ENCODE measurements at regions not wholly inside any gene's neighbourhood (a gene's known extent, or its start where the extent isn't known, plus 50 kb on each side); places are given as distances from the start of the nearest gene placed in this dataset.

DNA sequence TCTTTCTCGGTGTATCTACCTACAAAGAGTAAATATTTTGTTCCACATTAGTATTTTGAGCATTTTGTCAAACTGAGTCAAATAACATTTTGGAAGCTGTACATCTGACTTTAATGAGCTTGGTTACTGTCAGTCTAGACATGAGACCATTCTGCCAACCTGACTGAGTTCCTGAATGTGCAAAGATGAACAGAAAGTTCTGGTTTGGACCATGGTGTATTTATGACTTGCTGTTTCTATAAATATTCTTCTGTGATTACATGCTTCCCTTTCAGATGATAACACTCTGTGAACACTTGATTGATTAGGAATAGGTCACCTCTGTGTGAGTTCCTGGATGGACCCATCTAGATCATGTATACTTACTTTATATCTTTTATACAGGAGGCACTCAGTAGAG, 827.8 kb downstream of the VRK1 start:
- H3K18ac ChIP-seq (ENCODE audit: low read length): no peak overlapping the region
- no peak overlapping the region for H2AK5ac ChIP-seq (ENCODE audit: low read length)
- H2BK12ac ChIP-seq (ENCODE audit: low read length): no peak overlapping the region
- DNase-seq: no peak
- no peak overlapping the region for H2AFZ ChIP-seq (ENCODE audit: insufficient read depth, low read length, poor library complexity)
- no peaks in the 10 kb centered on the region for H3K79me1 ChIP-seq (ENCODE audit: low read length)
- H3K9me3 ChIP-seq (ENCODE audit: insufficient read depth, low read depth, low read length): no peaks in the 10 kb centered on the region
- no peak overlapping the region for H3K9ac ChIP-seq (ENCODE audit: low read length)
- H3K4me3 ChIP-seq (ENCODE audit: low read depth, low read length): no peak overlapping the region
- H3K14ac ChIP-seq (ENCODE audit: low read length): no peak overlapping the region
- no peaks in the 10 kb centered on the region for H3K79me2 ChIP-seq (ENCODE audit: control insufficient read depth, insufficient read depth, low read length, poor library complexity)
- no peak overlapping the region for H4K8ac ChIP-seq (ENCODE audit: low read depth, low read length)
- no peak overlapping the region for H4K12ac ChIP-seq (ENCODE audit: low read depth, low read length)
- H3K27ac ChIP-seq (ENCODE audit: low read depth, low read length): no peak overlapping the region
- H4K91ac ChIP-seq (ENCODE audit: low read depth, low read length): no peak overlapping the region
- no CpG with 5 or more reads among the region's 1 CpG for WGBS (ENCODE audit: extremely low coverage, insufficient coverage, insufficient read length)
- H2BK120ac ChIP-seq (ENCODE audit: insufficient read depth, low read length, poor library complexity): no peak overlapping the region
- no peak overlapping the region for H3K23ac ChIP-seq (ENCODE audit: low read length)
- H3K4ac ChIP-seq (ENCODE audit: low read depth, low read length): no peak overlapping the region
- H3K4me2 ChIP-seq (ENCODE audit: low read length): no peak overlapping the region
- no peaks in the 10 kb centered on the region for H3K27me3 ChIP-seq (ENCODE audit: insufficient read depth, low read length)
- H2BK5ac ChIP-seq (ENCODE audit: low read depth, low read length, poor library complexity): no peak overlapping the region
- no peaks in the 10 kb centered on the region for H3K4me1 ChIP-seq (ENCODE audit: control insufficient read depth in 1 of 2, insufficient read depth in 2 of 2, low read length in 2 of 2)
- H3K36me3 ChIP-seq (ENCODE audit: control insufficient read depth in 1 of 2, insufficient read depth in 2 of 2, low read length in 2 of 2): no peaks in the 10 kb centered on the region

DNA sequence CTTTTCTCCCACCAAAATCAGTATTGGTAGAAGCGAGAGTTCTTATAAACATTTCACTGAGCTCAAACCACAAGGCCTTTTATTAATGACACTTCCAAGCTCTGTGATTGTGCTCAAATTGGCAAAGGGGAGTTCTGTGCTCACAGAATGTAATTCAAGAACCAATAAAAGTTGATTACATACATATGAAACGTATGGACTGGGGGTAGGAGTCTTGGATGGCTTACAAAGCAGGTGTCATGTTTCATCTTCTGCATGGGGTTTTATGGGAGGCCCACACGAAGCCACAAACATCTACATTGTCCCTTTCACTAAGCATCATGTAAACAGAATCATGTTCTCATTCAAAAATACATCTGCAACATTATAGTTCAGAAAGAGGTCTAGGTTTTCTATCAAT, 828.3 kb downstream of the VRK1 start:
- H3K79me1 ChIP-seq (ENCODE audit: low read length): no peaks in the 10 kb centered on the region

DNA sequence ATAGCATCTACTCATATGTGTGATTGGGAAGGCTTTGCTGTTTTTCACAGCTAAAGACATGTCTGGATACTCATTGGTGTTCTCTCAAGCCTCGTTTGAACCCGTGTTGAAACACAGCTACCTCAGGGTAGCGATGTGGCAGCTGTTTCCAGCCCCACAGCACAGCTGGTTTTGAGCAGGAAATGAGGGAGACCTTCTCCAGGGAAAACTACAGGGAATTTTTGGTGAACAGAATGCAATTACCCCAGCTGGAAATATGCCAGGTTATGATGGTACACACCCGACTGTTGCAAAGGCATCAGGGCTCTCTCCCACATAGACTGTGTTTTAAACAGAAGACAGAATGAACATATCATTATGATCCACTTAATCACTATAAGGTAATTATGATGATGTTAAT, 828.9 kb downstream of the VRK1 start:
- Histone ChIP-seq H3K23ac (ENCODE audit: low read length) (no peak overlapping the region), H3K27me3 (ENCODE audit: insufficient read depth, low read length) (no peaks in the 10 kb centered on the region), H3K4ac (ENCODE audit: low read depth, low read length) (no peak overlapping the region), H2BK120ac (ENCODE audit: insufficient read depth, low read length, poor library complexity) (no peak overlapping the region), H3K79me2 (ENCODE audit: control insufficient read depth, insufficient read depth, low read length, poor library complexity) (no peaks in the 10 kb centered on the region), H3K4me2 (ENCODE audit: low read length) (no peak overlapping the region), H3K9me3 (ENCODE audit: insufficient read depth, low read depth, low read length) (no peaks in the 10 kb centered on the region), H2AFZ (ENCODE audit: insufficient read depth, low read length, poor library complexity) (no peak overlapping the region), H4K12ac (ENCODE audit: low read depth, low read length) (no peak overlapping the region), H3K27ac (ENCODE audit: low read depth, low read length) (no peak overlapping the region), H3K4me1 (ENCODE audit: control insufficient read depth in 1 of 2, insufficient read depth in 2 of 2, low read length in 2 of 2) (no peaks in the 10 kb centered on the region), H3K4me3 (ENCODE audit: low read depth, low read length) (no peak overlapping the region), H3K9ac (ENCODE audit: low read length) (no peak overlapping the region), H3K36me3 (ENCODE audit: control insufficient read depth in 1 of 2, insufficient read depth in 2 of 2, low read length in 2 of 2) (no peaks in the 10 kb centered on the region), H3K18ac (ENCODE audit: low read length) (no peak overlapping the region), H2BK12ac (ENCODE audit: low read length) (no peak overlapping the region), H4K8ac (ENCODE audit: low read depth, low read length) (no peak overlapping the region), H2AK5ac (ENCODE audit: low read length) (no peak overlapping the region), H3K14ac (ENCODE audit: low read length) (no peak overlapping the region), H3K79me1 (ENCODE audit: low read length) (no peaks in the 10 kb centered on the region), H2BK5ac (ENCODE audit: low read depth, low read length, poor library complexity) (no peak overlapping the region), H4K91ac (ENCODE audit: low read depth, low read length) (no peak overlapping the region)
- no peak for DNase-seq
- WGBS (ENCODE audit: extremely low coverage, insufficient coverage, insufficient read length): no CpG with 5 or more reads among the region's 4 CpGs

More for the DNA sequence above, 828.3 kb downstream of the VRK1 start:
- H3K36me3 ChIP-seq (ENCODE audit: control insufficient read depth in 1 of 2, insufficient read depth in 2 of 2, low read length in 2 of 2): no peaks in the 10 kb centered on the region
- no peak overlapping the region for H3K18ac ChIP-seq (ENCODE audit: low read length)
- H3K23ac ChIP-seq (ENCODE audit: low read length): no peak overlapping the region
- no peak overlapping the region for H2AK5ac ChIP-seq (ENCODE audit: low read length)
- no peak overlapping the region for H2AFZ ChIP-seq (ENCODE audit: insufficient read depth, low read length, poor library complexity)
- H4K91ac ChIP-seq (ENCODE audit: low read depth, low read length): no peak overlapping the region
- no peaks in the 10 kb centered on the region for H3K27me3 ChIP-seq (ENCODE audit: insufficient read depth, low read length)
- no CpG with 5 or more reads among the region's 3 CpGs for WGBS (ENCODE audit: extremely low coverage, insufficient coverage, insufficient read length)
- no peak overlapping the region for H4K12ac ChIP-seq (ENCODE audit: low read depth, low read length)
- no peak overlapping the region for H3K14ac ChIP-seq (ENCODE audit: low read length)
- H3K9ac ChIP-seq (ENCODE audit: low read length): no peak overlapping the region
- no peak overlapping the region for H2BK120ac ChIP-seq (ENCODE audit: insufficient read depth, low read length, poor library complexity)
- no peak overlapping the region for H3K4me2 ChIP-seq (ENCODE audit: low read length)
- no peak overlapping the region for H3K4ac ChIP-seq (ENCODE audit: low read depth, low read length)
- H3K9me3 ChIP-seq (ENCODE audit: insufficient read depth, low read depth, low read length): no peaks in the 10 kb centered on the region
- H2BK12ac ChIP-seq (ENCODE audit: low read length): no peak overlapping the region
- no peak overlapping the region for H3K27ac ChIP-seq (ENCODE audit: low read depth, low read length)
- H4K8ac ChIP-seq (ENCODE audit: low read depth, low read length): no peak overlapping the region
- DNase-seq: no peak
- no peak overlapping the region for H2BK5ac ChIP-seq (ENCODE audit: low read depth, low read length, poor library complexity)
- H3K79me2 ChIP-seq (ENCODE audit: control insufficient read depth, insufficient read depth, low read length, poor library complexity): no peaks in the 10 kb centered on the region
- no peaks in the 10 kb centered on the region for H3K4me1 ChIP-seq (ENCODE audit: control insufficient read depth in 1 of 2, insufficient read depth in 2 of 2, low read length in 2 of 2)
- no peak overlapping the region for H3K4me3 ChIP-seq (ENCODE audit: low read depth, low read length)

DNA sequence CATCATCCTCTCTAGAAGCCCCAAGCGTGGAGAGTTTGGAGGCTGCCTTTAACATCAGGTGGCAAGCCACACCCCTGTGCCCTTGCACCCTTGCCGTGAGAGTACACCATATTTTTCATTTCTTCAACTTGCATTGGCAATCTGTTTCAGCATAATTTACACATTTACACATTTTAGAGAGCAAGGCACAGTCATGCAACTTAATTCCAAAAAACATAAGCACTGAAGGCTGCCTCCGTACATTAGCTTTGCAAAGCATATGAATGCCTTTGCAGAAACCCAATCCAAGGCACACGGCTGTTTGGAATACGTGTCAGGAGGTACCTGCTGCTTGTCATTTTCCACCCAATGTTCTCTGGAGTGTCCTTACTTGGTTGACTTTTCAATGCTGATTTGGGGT, 833.1 kb downstream of the VRK1 start:
- no peak overlapping the region for H3K18ac ChIP-seq (ENCODE audit: low read length)
- H4K91ac ChIP-seq (ENCODE audit: low read depth, low read length): no peak overlapping the region

More for the DNA sequence above, 833.1 kb downstream of the VRK1 start:
- H2BK120ac ChIP-seq (ENCODE audit: insufficient read depth, low read length, poor library complexity): no peak overlapping the region
- H3K4me3 ChIP-seq (ENCODE audit: low read depth, low read length): no peak overlapping the region
- no peaks in the 10 kb centered on the region for H3K79me2 ChIP-seq (ENCODE audit: control insufficient read depth, insufficient read depth, low read length, poor library complexity)
- no peaks in the 10 kb centered on the region for H3K79me1 ChIP-seq (ENCODE audit: low read length)
- no peak overlapping the region for H4K8ac ChIP-seq (ENCODE audit: low read depth, low read length)
- no peak overlapping the region for H4K12ac ChIP-seq (ENCODE audit: low read depth, low read length)
- no peaks in the 10 kb centered on the region for H3K27me3 ChIP-seq (ENCODE audit: insufficient read depth, low read length)
- H2BK5ac ChIP-seq (ENCODE audit: low read depth, low read length, poor library complexity): no peak overlapping the region
- H2BK12ac ChIP-seq (ENCODE audit: low read length): no peak overlapping the region
- DNase-seq: no peak
- H3K14ac ChIP-seq (ENCODE audit: low read length): no peak overlapping the region
- no peak overlapping the region for H2AFZ ChIP-seq (ENCODE audit: insufficient read depth, low read length, poor library complexity)
- H3K4ac ChIP-seq (ENCODE audit: low read depth, low read length): no peak overlapping the region
- H3K27ac ChIP-seq (ENCODE audit: low read depth, low read length): no peak overlapping the region
- no peak overlapping the region for H3K9ac ChIP-seq (ENCODE audit: low read length)
- H3K4me2 ChIP-seq (ENCODE audit: low read length): no peak overlapping the region
- no CpG with 5 or more reads among the region's 5 CpGs for WGBS (ENCODE audit: extremely low coverage, insufficient coverage, insufficient read length)
- H3K36me3 ChIP-seq (ENCODE audit: control insufficient read depth in 1 of 2, insufficient read depth in 2 of 2, low read length in 2 of 2): no peaks in the 10 kb centered on the region
- H3K9me3 ChIP-seq (ENCODE audit: insufficient read depth, low read depth, low read length): no peaks in the 10 kb centered on the region
- no peaks in the 10 kb centered on the region for H3K4me1 ChIP-seq (ENCODE audit: control insufficient read depth in 1 of 2, insufficient read depth in 2 of 2, low read length in 2 of 2)
- H3K23ac ChIP-seq (ENCODE audit: low read length): no peak overlapping the region
- no peak overlapping the region for H2AK5ac ChIP-seq (ENCODE audit: low read length)
